ENCODE measurements at regions not wholly inside any gene's neighbourhood (a gene's known extent, or its start where the extent isn't known, plus 50 kb on each side); places are given as distances from the start of the nearest gene placed in this dataset.

DNA sequence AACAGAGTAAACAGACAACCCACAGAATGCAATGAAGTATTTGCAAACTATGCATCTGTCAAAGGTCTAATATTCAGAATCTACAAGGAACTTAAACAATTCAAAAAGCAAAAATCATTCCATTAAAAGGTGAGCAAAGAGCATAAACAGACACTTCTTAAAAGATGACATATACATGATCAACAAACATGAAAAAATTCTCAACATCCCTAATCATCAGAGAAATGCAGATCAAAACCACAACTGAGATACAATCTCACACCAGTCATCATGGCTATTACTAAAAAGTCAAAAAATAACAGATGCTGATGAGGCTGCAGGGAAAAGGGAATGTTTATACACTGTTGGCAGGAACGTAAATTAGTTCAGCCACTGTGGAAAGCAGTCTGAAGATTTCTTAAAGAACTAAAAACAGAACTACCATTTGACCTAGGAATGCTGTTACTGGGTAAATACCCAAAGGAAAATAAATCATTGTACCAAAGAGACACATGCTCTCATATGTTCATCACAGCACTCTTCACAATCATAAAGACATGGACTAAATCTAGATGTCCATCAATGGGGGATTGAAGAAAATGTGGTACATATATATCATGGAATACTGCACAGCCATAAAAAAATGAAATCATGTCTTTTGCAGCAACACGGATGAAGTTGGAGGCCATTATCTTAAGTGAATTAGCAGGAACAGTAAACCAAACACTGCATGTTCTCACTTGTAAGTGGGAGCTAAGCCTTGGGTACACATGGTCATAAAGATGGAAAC lies 393.3 kb upstream of the CBLB start (continued):
- TF ChIP-seq EP300 (IDR thresholded peaks at IDR 0.05; ENCODE audit: borderline replicate concordance in 1 of 2, low read depth in 1 of 2, low read length in 1 of 2) (peak in 1 of 2 experiments; percentile 54; a peak in 1 of 4 replicates), SIN3A (IDR thresholded peaks at IDR 0.05; ENCODE audit: borderline replicate concordance, low read depth, low read length) (no peak), YY1 (IDR thresholded peaks at IDR 0.05; ENCODE audit: low read depth) (no peak)

DNA sequence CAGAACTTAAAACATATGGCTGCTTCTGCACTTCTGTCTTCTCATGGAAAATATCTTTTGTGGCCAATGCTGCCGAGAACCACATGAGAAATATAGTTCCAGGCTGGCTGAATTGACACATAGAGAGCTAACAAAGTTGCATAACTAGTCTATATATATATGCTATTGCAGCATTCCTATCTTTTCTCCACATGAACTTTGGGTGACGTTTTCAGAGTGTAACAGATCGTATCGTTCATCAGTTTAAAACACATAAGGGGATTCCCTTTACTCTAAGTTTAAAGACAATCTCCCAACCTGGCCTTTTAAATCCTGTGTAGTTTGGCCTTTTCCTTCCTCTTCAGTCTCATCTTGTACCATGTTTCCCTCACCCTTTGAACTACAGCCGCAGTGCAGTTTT lies 394.2 kb upstream of the CBLB start:
- Histone ChIP-seq H2AFZ (ENCODE audit: low read depth) (no peak overlapping the region), H3K9me3 (no peaks in the 10 kb centered on the region), H3K4me1 (ENCODE audit: control insufficient read depth in 1 of 2, insufficient read depth in 2 of 2, low read depth in 1 of 2, low read length in 1 of 2) (peaks cover 0 to 6% of the 10 kb centered on the region in 2 experiments; a peak in 2 of 4 replicates), H3K79me2 (ENCODE audit: insufficient read depth) (no peaks in the 10 kb centered on the region), H3K4me3 (ENCODE audit: low read depth in 2 of 2, low read length in 1 of 2) (no peak overlapping the region), H3F3A (replicated peaks; ENCODE audit: insufficient read depth) (no peaks in the 10 kb centered on the region), H3K9me2 (no peaks in the 10 kb centered on the region), H3K9ac (no peak overlapping the region), H4K20me1 (ENCODE audit: insufficient read depth) (no peaks in the 10 kb centered on the region), H3K36me3 (replicated peaks in 1 of 2; ENCODE audit: control insufficient read depth in 1 of 2, insufficient read depth in 2 of 2, low read length in 1 of 2) (no peaks in the 10 kb centered on the region), H3K27ac (ENCODE audit: low read depth in 2 of 2, low read length in 1 of 2) (no peak overlapping the region), H3K27me3 (ENCODE audit: insufficient read depth) (no peaks in the 10 kb centered on the region), H3K4me2 (no peak overlapping the region)
- CTCF ChIA-PET, result interaction anchor here (0.7 kb wide), 1 partner anchor 1270 kb away, joined by 3 read pairs; no protein-coding TSS in a partner anchor
- TF ChIP-seq, protein P1, sequence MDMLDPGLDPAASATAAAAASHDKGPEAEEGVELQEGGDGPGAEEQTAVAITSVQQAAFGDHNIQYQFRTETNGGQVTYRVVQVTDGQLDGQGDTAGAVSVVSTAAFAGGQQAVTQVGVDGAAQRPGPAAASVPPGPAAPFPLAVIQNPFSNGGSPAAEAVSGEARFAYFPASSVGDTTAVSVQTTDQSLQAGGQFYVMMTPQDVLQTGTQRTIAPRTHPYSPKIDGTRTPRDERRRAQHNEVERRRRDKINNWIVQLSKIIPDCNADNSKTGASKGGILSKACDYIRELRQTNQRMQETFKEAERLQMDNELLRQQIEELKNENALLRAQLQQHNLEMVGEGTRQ (IDR thresholded peaks at IDR 0.05; ENCODE audit: borderline replicate concordance, low read depth, low read length), result no peak
- no peak for TF ChIP-seq FOSL2 (IDR thresholded peaks at IDR 0.05; ENCODE audit: borderline replicate concordance, low read depth)
- no peak for TF ChIP-seq RFX5 (IDR thresholded peaks at IDR 0.05; ENCODE audit: low read length)
- TF ChIP-seq YY1 (IDR thresholded peaks at IDR 0.05; ENCODE audit: low read depth), result no peak
- no peak for TF ChIP-seq FOXJ3 (CRISPR knock-in tag; IDR thresholded peaks at IDR 0.05)
- no peak for TF ChIP-seq NFIC (IDR thresholded peaks at IDR 0.05; ENCODE audit: borderline replicate concordance)
- TF ChIP-seq, protein P2, sequence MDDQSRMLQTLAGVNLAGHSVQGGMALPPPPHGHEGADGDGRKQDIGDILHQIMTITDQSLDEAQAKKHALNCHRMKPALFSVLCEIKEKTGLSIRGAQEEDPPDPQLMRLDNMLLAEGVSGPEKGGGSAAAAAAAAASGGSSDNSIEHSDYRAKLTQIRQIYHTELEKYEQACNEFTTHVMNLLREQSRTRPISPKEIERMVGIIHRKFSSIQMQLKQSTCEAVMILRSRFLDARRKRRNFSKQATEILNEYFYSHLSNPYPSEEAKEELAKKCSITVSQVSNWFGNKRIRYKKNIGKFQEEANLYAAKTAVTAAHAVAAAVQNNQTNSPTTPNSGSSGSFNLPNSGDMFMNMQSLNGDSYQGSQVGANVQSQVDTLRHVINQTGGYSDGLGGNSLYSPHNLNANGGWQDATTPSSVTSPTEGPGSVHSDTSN (IDR thresholded peaks at IDR 0.05), result no peak
- no peak for TF ChIP-seq TCF12 (IDR thresholded peaks at IDR 0.05)
- no peak for TF ChIP-seq GATA2 (CRISPR knock-in tag; IDR thresholded peaks at IDR 0.05)
- no peak for TF ChIP-seq MEF2A (IDR thresholded peaks at IDR 0.05; ENCODE audit: borderline replicate concordance, low read depth)
- TF ChIP-seq FOXM1 (IDR thresholded peaks at IDR 0.05; ENCODE audit: low read depth), result no peak
- no peak for TF ChIP-seq NRF1 (IDR thresholded peaks at IDR 0.05; ENCODE audit: low read depth, low read length)
- TF ChIP-seq, protein P3, sequence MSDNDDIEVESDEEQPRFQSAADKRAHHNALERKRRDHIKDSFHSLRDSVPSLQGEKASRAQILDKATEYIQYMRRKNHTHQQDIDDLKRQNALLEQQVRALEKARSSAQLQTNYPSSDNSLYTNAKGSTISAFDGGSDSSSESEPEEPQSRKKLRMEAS (IDR thresholded peaks at IDR 0.05; ENCODE audit: low read depth), result no peak
- no peak for TF ChIP-seq JUND (IDR thresholded peaks at IDR 0.05)
- no peak for TF ChIP-seq SMC3 (IDR thresholded peaks at IDR 0.05; ENCODE audit: low read depth, low read length)
- no peak for TF ChIP-seq ELF1 (IDR thresholded peaks at IDR 0.05)
- TF ChIP-seq EP300 (IDR thresholded peaks at IDR 0.05; ENCODE audit: borderline replicate concordance in 1 of 2, low read depth in 1 of 2, low read length in 1 of 2), result no peak
- TF ChIP-seq TAF1 (IDR thresholded peaks at IDR 0.05; ENCODE audit: borderline replicate concordance, low read depth, low read length), result no peak
- no peak for TF ChIP-seq RCOR1 (IDR thresholded peaks at IDR 0.05; ENCODE audit: low read length)
- TF ChIP-seq, protein P4, sequence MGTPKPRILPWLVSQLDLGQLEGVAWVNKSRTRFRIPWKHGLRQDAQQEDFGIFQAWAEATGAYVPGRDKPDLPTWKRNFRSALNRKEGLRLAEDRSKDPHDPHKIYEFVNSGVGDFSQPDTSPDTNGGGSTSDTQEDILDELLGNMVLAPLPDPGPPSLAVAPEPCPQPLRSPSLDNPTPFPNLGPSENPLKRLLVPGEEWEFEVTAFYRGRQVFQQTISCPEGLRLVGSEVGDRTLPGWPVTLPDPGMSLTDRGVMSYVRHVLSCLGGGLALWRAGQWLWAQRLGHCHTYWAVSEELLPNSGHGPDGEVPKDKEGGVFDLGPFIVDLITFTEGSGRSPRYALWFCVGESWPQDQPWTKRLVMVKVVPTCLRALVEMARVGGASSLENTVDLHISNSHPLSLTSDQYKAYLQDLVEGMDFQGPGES (IDR thresholded peaks at IDR 0.05; ENCODE audit: low read depth, low read length), result no peak
- no peak for DNase-seq
- POLR2A ChIA-PET, result no interaction called here
- WGBS (ENCODE audit: low lambda C conversion rate), result 91% methylated on average over 5 of the region's 5 CpGs

Measured in SK-N-SH (cell line).